H1 (cell line): ENCODE measurements at regions not wholly inside any gene's neighbourhood (a gene's known extent, or its start where the extent isn't known, plus 50 kb on each side); places are given as distances from the start of the nearest gene placed in this dataset.

Experiments used
- TF ChIP-seq, protein P1 (sequence below): IDR thresholded peaks from 2 replicates; pipeline ENCODE4 v1.6.1; 2012; ENCODE audit warnings: low read length, inconsistent platforms

DNA sequence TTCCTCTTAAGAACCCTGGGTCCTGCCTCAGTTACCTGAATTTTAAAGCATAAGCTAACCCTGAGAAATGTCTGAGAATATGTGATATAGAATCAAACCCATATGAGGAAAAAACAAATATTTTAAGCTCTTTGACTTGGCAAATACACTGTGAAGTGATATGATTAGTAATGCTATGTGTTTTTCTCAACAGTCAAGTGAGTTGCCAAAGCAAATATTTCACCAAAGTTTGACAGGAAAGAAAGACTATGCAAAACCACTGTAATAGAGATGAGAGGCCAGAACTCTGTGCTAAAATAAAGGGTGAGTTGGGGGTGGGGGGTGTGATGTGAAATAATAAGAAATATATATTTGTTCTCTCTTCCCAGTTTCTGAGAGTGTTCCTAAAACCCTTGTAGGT lies 613.5 kb upstream of the CCDC179 start (continued):
- TF ChIP-seq, protein P1, sequence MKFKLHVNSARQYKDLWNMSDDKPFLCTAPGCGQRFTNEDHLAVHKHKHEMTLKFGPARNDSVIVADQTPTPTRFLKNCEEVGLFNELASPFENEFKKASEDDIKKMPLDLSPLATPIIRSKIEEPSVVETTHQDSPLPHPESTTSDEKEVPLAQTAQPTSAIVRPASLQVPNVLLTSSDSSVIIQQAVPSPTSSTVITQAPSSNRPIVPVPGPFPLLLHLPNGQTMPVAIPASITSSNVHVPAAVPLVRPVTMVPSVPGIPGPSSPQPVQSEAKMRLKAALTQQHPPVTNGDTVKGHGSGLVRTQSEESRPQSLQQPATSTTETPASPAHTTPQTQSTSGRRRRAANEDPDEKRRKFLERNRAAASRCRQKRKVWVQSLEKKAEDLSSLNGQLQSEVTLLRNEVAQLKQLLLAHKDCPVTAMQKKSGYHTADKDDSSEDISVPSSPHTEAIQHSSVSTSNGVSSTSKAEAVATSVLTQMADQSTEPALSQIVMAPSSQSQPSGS = no peak
- TF ChIP-seq, all 59 proteins: peak for 0
